Rectal smooth muscle tissue (tissue), 1 donor: ENCODE measurements at regions not wholly inside any gene's neighbourhood (a gene's known extent, or its start where the extent isn't known, plus 50 kb on each side); places are given as distances from the start of the nearest gene placed in this dataset.

ENCODE experiments used
- H3K27ac ChIP-seq: one replicate; pipeline ENCODE4 v1.7.0; 2013; ENCODE audit warnings: low read depth, low read length, inconsistent platforms
- H3K27me3 ChIP-seq: one replicate; pipeline ENCODE4 v1.7.0; 2013; ENCODE audit warnings: low read length; ENCODE audit not compliant: control insufficient read depth, insufficient read depth
- H3K36me3 ChIP-seq: one replicate; pipeline ENCODE4 v1.7.0; 2013; ENCODE audit warnings: low read length; ENCODE audit not compliant: control insufficient read depth, insufficient read depth
- H3K4me1 ChIP-seq: one replicate; pipeline ENCODE4 v1.7.0; 2013; ENCODE audit warnings: low read length; ENCODE audit not compliant: control insufficient read depth, insufficient read depth
- H3K4me3 ChIP-seq: one replicate; pipeline ENCODE4 v1.7.0; 2013; ENCODE audit warnings: low read length
- H3K9ac ChIP-seq: one replicate; pipeline ENCODE4 v1.7.0; 2013; ENCODE audit warnings: low read length

DNA sequence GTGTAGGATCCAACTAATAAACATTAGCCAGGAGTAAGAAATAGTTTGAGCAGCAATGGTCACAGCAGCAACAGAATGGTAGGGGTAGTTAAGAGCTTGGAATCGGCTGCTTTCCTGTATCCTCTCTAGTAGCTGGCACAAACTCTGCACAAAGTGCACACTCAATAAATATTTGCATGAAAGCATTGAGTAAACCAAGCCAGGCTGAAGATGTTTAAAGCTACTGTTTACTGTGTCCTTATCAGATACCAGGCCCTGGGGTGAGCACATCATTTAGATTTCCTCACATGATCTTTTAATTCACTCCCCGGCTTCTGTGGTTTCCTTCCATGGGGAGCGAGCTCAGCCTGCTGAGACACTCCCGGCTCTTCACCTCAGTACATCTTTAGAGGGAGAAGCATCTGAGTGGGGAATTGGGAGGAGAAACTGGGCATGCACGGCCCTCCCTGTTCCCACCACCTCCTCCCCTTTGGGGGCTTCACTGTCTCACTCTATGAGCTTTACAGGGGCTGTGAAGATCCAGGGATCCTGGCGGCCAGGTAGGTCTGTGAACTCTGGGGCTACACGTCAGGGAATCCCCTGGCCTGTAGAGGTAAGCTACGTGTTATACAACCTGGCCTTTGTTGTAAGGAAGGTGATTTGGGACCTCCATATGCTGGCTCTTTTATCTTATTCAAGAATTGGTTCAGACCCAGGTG lies 107.2 kb upstream of the VASH1 start:
- Histone ChIP-seq H3K36me3 (no peaks in the 10 kb centered on the region), H3K4me3 (no peak overlapping the region), H3K9ac (no peak overlapping the region), H3K4me1 (no peaks in the 10 kb centered on the region), H3K27ac (no peak overlapping the region), H3K27me3 (no peaks in the 10 kb centered on the region)

GRCh38 chr14:76654573-76655108 lies 106.6 kb upstream of the VASH1 start:
- Histone ChIP-seq H3K9ac (no peak overlapping the region), H3K27ac (no peak overlapping the region), H3K27me3 (no peaks in the 10 kb centered on the region)

GRCh38 chr14:76655331-76655730 lies 105.9 kb upstream of the VASH1 start:
- Histone ChIP-seq H3K4me3 (no peak overlapping the region), H3K27ac (no peak overlapping the region), H3K9ac (no peak overlapping the region), H3K36me3 (no peaks in the 10 kb centered on the region), H3K4me1 (no peaks in the 10 kb centered on the region), H3K27me3 (no peaks in the 10 kb centered on the region)

More at GRCh38 chr14:76654573-76655108, 106.6 kb upstream of the VASH1 start:
- H3K36me3 ChIP-seq = no peaks in the 10 kb centered on the region
- no peak overlapping the region for H3K4me3 ChIP-seq
- H3K4me1 ChIP-seq = no peaks in the 10 kb centered on the region

DNA sequence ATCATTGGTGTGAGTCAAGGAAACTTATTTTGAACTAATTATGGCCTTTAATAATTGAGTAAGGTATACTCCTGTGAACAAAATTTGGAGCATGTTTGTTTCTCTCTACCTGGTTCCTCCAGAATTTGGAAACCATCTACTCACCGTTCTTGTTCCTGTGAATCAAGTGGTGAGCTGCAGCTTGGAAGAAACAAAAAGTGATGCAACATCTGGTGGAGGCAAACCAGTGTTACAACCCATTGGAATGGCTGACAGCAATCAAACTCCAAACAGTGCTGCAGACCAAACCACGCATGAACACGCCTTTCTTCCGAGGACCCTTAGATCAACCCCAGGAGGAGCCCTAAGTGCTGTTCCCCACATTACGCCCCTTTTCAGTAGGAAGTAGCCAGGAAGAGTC lies 104.7 kb upstream of the VASH1 start:
- no peak overlapping the region for H3K9ac ChIP-seq
- no peak overlapping the region for H3K4me3 ChIP-seq
- no peaks in the 10 kb centered on the region for H3K4me1 ChIP-seq
- H3K27ac ChIP-seq = no peak overlapping the region
- no peaks in the 10 kb centered on the region for H3K27me3 ChIP-seq
- no peaks in the 10 kb centered on the region for H3K36me3 ChIP-seq

GRCh38 chr14:76657404-76657803 lies 103.9 kb upstream of the VASH1 start:
- Histone ChIP-seq H3K4me3 (no peak overlapping the region), H3K36me3 (no peaks in the 10 kb centered on the region), H3K4me1 (no peaks in the 10 kb centered on the region), H3K27ac (no peak overlapping the region), H3K27me3 (no peaks in the 10 kb centered on the region), H3K9ac (no peak overlapping the region)

- H3K36me3 ChIP-seq = no peaks in the 10 kb centered on the region
- no peak overlapping the region for H3K9ac ChIP-seq
- no peak overlapping the region for H3K4me3 ChIP-seq
- H3K4me1 ChIP-seq = no peaks in the 10 kb centered on the region
- H3K27ac ChIP-seq = no peak overlapping the region
- no peaks in the 10 kb centered on the region for H3K27me3 ChIP-seq
Observed at GRCh38 chr14:76657846-76658245, 103.4 kb upstream of the VASH1 start.

DNA sequence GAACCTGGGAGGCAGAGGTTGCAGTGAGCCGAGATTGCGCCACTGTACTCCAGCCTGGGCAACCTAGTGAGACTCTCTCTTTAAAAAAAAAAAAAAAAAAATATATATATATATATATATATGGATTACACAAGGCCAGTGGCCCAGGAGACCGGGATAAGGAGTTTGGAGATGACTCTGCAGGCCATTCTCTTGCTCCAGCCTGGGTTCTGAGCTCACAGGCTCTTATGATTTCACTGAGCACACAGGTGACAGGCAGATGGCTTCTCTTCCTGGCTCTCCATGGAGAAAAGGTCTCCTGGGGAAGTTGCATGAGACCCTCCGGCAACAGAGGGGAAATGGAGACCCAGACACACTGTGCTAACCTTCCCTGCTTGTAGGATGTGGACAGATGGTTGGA lies 98.7 kb upstream of the VASH1 start:
- Histone ChIP-seq H3K27ac (no peak overlapping the region), H3K4me1 (no peaks in the 10 kb centered on the region), H3K4me3 (no peak overlapping the region), H3K9ac (no peak overlapping the region), H3K27me3 (no peaks in the 10 kb centered on the region), H3K36me3 (no peaks in the 10 kb centered on the region)

DNA sequence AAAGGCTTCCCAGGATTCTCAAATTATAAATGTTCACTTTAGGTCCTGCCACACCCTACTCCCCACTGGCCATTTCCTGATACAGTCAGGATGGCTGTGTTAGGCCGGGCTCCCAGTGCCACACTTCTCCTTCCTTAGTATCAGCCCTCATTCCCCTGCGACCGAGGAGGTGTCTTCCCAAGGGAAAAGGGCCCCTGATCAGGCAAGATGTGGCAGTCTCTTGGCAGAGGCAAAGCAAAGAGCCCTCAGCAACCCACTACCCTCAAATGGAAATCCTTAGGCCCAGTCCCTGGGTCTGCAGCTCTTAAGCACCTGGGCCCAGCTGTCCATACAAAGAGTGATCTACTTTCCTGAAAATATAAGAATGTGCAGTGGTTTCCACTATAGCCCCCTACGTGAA lies 96.5 kb upstream of the VASH1 start:
- H3K4me3 ChIP-seq = no peak overlapping the region
- H3K27me3 ChIP-seq = no peaks in the 10 kb centered on the region
- no peaks in the 10 kb centered on the region for H3K4me1 ChIP-seq
- H3K9ac ChIP-seq = no peak overlapping the region
- H3K36me3 ChIP-seq = no peaks in the 10 kb centered on the region
- no peak overlapping the region for H3K27ac ChIP-seq

DNA sequence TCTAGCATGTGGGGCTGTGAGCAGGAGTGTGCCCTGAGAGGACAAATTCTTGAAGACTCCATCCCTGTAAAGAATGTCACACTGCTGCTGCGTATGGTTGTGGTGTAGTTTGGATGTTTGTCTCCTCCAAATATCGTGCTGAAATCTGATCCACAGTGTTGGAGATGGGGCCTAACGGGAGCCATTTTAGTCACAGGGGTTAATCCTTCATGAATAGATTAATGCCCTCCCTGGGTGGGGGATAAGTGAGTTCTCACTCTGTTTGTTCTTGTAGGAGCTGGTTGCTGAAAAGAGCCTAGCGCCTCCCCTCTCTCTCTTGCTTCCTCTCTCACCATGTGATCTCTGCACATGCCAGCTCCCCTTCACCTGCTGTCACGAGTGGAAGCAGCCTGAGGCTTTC lies 94.5 kb upstream of the VASH1 start:
- Histone ChIP-seq H3K9ac (no peak overlapping the region), H3K36me3 (no peaks in the 10 kb centered on the region), H3K4me3 (no peak overlapping the region), H3K4me1 (no peaks in the 10 kb centered on the region), H3K27ac (no peak overlapping the region), H3K27me3 (no peaks in the 10 kb centered on the region)

DNA sequence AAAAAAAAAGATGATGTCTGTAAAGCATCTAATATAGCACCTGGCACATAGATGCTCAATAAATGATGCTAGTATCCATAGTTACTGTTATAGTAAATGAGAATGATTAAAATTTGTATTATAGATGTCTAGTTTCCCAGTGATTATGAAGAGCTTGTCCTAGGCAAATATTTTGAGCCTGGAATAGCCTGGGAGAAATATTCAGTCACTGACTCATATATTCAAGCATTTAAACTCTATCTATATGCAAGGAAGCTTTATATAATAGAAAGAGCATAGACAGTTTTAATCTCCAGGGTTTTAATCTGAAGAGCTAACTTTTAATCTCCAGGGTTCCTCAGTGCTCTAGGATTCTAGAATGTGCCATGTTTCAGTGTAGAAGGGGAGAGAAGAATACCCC lies 91.5 kb upstream of the VASH1 start:
- Histone ChIP-seq H3K36me3 (no peaks in the 10 kb centered on the region), H3K27me3 (no peaks in the 10 kb centered on the region), H3K9ac (no peak overlapping the region), H3K27ac (no peak overlapping the region), H3K4me1 (no peaks in the 10 kb centered on the region), H3K4me3 (no peak overlapping the region)

DNA sequence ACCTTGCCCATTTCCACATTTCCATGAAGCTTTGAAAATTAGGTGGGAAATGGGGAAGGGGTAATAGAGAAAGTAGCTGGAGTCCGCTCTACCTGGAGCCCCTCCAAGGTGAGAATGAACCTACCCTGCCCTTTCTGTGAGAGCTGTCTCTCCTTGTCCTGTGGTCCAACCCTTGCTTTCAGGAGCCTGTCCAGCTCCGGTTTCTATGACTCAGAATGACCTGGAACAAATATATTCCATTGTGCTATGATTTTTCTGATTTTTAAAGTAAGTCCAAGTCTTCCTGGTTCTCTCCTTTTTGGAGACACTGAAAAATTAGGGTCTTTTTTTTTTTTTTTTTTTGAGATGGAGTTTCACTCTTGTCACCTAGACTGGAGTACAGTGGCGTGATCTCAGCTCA lies 89.1 kb upstream of the VASH1 start:
- H3K27me3 ChIP-seq = no peaks in the 10 kb centered on the region
- H3K4me1 ChIP-seq = no peaks in the 10 kb centered on the region
- no peaks in the 10 kb centered on the region for H3K36me3 ChIP-seq
- H3K9ac ChIP-seq = no peak overlapping the region
- H3K4me3 ChIP-seq = no peak overlapping the region
- no peak overlapping the region for H3K27ac ChIP-seq

GRCh38 chr14:76673261-76673660 lies 88.0 kb upstream of the VASH1 start:
- Histone ChIP-seq H3K4me3 (no peak overlapping the region), H3K27ac (no peak overlapping the region), H3K36me3 (no peaks in the 10 kb centered on the region), H3K9ac (no peak overlapping the region), H3K4me1 (no peaks in the 10 kb centered on the region), H3K27me3 (no peaks in the 10 kb centered on the region)

DNA sequence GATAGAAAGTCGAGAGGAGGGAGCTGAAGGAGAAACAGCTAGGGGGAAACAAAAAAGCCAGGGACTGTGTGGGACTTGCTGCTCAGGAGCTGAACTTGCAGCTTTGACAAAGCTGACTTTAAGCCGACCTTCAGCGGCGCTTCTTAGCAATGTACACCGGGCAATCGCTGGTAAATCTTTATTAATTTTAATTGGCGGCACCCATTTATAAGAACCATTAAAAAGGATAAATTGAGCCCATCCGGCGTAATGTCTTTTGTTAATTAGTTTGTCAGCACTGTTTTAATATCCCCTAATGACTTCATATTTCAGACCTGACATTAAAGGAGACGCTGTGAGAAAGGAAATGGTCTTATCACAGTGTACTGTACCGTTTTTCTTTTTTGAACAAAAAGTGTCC lies 86.2 kb upstream of the VASH1 start:
- Histone ChIP-seq H3K36me3 (no peaks in the 10 kb centered on the region), H3K4me1 (no peaks in the 10 kb centered on the region), H3K4me3 (no peak overlapping the region), H3K27me3 (no peaks in the 10 kb centered on the region), H3K27ac (no peak overlapping the region), H3K9ac (no peak overlapping the region)
